NCI-H1417 (cell line): ENCODE measurements at regions not wholly inside any gene's neighbourhood (a gene's known extent, or its start where the extent isn't known, plus 50 kb on each side); places are given as distances from the start of the nearest gene placed in this dataset.
"Not testable (repeated sequence)": the region's sequence is repeated elsewhere in the genome, so short reads cannot be mapped to it uniquely, and the experiment has no call there.

Experiments used
- DNase-seq, 3 experiments: peaks; one replicate each; lab custom pipeline; 2025; lab: John Stamatoyannopoulos, UW

DNA sequence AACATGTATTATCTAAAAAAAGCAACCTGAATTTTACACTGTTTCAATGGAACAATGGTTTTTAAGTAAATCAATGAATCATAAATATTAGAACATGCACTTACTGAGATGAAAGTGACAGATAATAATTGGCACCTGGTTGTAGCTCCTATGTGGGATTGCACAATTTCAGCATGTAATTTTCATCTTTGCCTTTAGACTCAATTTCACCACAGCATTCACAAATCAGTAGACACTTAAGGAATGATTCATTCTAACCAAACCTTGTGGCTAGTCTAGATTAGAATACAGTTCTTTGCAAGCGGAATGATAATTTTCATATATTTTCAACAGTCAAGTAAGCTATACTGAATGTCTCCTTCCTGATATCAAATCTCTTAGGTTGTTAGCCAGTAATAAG, 853.4 kb downstream of the KCNT2 start:
- DNase-seq, result peak in 1 of 3 experiments; percentile 56

- no peak for DNase-seq
Measured at GRCh38 chr1:195754303-195754702, 853.9 kb downstream of the KCNT2 start.

DNA sequence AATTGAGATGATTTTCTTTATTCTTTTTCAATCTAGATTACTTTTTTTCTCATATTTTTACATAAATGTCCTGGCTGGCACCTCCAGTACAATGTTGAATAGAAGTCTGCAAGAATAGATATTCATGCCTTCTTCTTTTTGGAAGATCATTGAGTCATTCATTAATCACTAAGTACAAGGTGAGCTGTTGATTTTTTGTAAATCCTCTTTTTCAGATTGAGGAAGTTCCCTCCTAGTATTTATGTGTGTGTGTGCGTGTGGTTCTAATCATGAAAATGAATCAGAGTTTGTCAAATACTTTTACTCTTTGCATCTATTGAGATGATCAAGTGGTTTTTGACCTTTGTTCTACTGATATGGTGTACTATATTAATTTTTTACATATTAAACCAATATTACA, 859.3 kb downstream of the KCNT2 start:
- no peak for DNase-seq

DNA sequence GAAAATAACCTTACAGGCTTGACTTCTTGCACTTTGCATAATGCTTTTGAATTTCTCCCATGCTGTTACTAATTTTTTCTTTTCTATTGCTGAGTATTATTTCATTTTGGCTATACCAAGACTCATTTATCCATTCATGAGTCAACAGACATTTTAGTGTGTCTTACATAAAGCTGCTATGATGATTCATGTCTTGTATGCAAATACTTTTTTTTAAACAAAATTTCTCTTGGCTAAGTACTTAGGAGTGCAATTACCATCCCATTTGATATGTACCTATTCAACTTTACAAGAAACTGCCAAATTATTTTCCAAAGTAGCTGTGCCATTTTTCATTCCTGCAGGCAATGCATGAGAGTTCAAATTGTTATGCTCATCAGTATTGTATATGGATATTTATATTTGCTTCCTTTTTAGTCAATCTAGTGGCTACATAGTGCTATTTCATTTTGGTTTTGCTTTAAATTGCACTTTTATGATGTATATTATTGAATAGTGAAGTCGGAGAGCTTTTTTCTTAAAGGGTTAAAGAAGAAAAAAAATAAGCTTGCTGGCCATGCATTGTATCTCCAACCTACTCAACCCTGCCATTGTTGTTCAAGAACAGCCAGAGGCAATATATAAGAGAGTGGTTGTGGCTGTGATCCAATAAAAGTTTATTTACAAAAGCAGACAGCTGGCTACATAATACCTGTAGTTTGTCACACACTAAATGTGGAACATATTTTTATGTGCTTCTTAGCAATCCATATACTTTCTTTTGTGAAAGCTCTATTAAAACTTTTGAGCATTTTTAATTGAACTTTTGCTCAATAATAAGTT, 862.8 kb downstream of the KCNT2 start:
- DNase-seq, result peak in 2 of 3 experiments; percentile 51 to 87

GRCh38 chr1:195744256-195744655, 864.0 kb downstream of the KCNT2 start:
- no peak for DNase-seq

DNA sequence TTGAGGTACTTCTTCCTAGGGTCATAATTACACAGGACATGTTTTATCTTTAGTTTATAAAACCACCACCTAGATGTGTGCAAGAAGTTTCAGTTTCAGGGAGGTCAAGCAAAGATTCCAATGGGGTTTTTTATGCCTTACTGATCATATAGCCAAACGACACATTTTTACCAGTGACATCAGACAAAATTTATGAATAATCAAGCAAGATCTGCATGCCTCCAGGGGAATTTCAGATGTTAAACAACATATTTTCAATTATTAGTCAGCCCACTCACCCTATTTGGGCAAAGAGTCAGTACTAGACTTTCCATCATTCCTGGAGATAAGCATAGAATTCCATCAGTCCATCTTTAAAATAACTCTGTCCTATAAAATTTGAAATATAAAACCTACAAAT, 867.4 kb downstream of the KCNT2 start:
- DNase-seq, result no peak

GRCh38 chr1:195738966-195739650, 869.1 kb downstream of the KCNT2 start:
- DNase-seq, result no peak

DNA sequence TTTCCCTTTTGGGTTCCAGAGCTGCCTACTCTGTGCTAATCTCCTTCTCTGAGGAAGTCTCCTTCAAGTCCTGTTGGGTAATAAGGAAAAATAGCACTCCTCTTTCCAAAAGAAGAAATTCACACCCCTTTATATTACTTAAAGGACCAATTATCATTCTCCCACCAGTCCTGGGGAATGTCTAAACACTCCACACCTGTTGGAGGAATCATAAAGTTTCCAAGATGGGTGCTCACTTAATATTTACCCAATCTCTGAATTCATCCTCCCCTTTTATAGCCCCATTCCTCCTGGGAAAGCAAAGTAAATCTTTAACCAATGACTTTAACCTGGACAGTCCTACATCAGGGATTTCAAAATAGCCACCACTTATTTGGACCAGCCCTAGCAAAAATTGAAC, 873.1 kb downstream of the KCNT2 start:
- no peak for DNase-seq

DNA sequence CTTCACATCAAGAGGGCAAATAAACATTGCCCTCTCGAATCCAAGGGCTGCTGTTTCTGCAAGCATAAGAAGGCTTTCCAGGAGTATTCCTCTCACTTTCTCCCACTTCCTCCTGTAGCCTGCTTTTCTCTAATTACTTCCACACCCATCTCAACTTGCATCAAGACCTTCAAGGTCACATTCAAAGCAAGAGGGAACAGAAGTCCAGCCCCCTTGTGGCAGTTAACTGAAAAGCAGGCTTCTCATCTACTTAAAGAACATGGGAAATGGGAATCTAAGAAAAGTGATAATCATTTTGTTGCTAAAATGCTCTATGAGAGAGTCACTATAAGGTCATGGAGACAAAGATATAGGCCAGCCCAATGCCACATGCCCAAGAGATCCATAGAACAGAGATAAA, 874.4 kb downstream of the KCNT2 start:
- peak in 1 of 3 experiments; percentile 26 for DNase-seq

GRCh38 chr1:195733408-195733807, 874.8 kb downstream of the KCNT2 start:
- DNase-seq, result no peak

- no peak for DNase-seq
Measured at GRCh38 chr1:195731385-195731784, 876.9 kb downstream of the KCNT2 start.

GRCh38 chr1:195723796-195724194, 884.4 kb downstream of the KCNT2 start:
- no peak for DNase-seq

DNA sequence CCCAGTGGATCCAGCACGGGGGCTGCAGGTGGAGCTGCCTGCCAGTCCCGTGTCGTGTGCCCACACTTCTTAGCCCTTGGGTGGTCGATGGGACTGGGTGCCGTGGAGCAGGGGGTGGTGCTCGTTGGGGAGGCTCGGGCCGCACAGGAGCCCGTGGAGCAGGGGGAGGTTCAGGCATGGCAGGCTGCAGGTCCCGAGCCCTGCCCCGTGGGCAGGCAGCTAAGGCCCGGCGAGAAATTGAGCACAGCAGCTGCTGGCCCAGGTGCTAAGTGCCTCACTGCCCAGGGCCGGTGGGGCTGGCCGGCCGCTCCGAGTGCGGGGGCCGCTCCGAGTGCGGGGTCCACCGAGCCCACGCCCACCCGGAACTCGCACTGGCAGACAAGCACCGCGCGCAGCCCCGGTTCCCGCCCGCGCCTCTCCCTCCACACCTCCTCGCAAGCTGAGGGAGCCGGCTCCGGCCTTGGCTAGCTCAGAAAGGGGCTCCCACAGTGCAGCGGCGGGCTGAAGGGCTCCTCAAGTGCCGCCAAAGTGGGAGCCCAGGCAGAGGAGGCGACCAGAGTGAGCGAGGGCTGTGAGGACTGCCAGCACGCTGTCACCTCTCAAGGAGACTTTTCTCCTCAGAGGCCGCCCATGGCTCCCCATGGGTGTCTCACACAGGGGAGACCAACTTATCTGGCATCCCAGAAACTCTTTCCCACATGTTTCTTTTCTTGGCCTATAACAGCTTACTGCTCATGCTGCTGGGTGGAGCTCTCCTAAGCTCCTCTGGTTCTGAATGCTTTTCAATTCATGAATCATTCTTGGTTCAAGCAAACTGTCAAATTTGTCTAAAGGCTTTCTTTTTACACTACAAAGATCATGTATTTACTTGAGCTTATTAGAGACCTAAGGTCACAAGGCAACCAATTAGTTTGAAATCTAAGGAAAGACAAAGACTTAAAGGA, 885.1 kb downstream of the KCNT2 start:
- not testable (repeated sequence) for DNase-seq

DNA sequence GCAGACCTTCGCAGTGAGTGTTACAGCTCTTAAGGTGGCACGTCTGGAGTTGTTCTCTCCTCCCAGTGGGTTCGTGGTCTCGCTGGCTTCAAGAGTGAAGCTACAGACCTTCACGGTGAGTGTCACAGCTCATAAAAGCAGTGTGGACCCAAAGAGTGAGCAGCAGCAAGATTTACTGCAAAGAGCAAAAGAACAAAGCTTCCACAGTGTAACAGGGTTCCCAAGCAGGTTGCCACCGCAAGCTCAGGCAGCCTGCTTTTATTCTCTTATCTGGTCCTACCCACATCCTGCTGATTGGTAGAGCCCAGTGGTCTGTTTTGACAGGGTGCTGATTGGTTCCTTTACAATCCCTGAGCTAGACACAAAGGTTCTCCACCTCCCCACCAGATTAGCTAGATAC, 886.1 kb downstream of the KCNT2 start:
- DNase-seq, result not testable (repeated sequence)

GRCh38 chr1:195721210-195721971, 886.8 kb downstream of the KCNT2 start:
- DNase-seq, result no peak

GRCh38 chr1:195717651-195718050, 890.6 kb downstream of the KCNT2 start:
- DNase-seq, result peak in 1 of 3 experiments; percentile 42

DNA sequence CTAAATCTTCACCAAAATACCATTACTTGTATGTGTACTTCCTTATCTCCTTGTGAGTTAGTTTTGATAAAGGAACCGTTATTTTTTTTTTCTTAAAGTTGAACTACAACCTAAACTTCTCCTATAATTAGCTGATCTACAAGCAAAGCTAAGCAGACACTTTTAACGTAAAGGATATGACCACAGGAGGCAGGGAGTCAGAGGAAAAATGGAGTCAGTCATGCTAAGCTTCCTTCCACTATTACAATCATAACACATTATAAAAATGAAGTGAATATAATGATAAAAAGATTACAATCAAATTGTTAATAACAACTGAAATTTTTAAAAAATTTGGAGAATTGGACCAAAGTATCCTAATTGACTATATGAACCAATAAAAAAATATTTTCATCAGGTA, 892.6 kb downstream of the KCNT2 start:
- DNase-seq, result no peak

GRCh38 chr1:195714248-195714647, 894.0 kb downstream of the KCNT2 start:
- DNase-seq, result no peak

- no peak for DNase-seq
Measured at GRCh38 chr1:195709821-195710220, 898.4 kb downstream of the KCNT2 start.

GRCh38 chr1:195704028-195704427, 904.2 kb downstream of the KCNT2 start:
- DNase-seq, result no peak

DNA sequence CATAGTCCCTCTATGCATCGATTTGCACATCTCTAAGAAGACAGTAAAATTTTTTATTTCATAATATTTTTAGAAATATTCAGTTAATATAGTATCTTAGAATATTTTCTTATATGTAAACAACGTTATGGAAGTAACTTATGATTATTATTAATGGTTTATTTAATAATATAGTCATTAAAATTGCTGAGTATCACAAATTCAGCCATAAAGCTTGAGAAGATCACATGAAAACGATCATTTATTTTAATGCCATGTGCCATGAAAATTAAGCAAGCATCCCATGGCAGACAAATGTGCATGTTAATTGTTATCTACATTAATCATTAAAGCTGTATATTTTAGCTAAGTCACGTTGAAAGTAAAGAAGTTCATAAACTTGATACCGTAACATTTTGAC, 907.1 kb downstream of the KCNT2 start:
- no peak for DNase-seq

DNA sequence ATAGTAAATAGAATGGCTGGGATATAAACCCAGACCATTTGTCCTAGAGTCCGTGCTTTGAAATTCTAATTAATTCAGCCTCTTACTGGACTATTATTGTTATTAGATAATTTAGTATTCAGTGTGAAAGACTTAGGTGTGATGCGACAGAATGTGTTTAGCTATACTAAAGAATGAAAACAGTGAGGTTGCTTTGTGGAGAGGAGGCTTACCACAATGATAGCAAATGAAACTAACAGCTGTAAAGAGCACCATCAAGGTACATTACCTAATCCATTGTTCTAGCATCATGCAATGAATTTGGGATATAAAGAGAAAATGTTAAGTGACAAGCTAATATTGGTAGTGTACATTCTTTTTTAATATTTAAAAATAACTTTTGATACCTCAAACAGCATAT, 911.1 kb downstream of the KCNT2 start:
- no peak for DNase-seq
